GM19328 (cell line): ENCODE measurements at regions not wholly inside any gene's neighbourhood (a gene's known extent, or its start where the extent isn't known, plus 50 kb on each side); places are given as distances from the start of the nearest gene placed in this dataset.

ENCODE experiments used
- ATAC-seq: cut with Tn5 transposase; IDR thresholded peaks from one replicate; pipeline ENCODE4 v1.9.1; 2021; ENCODE audit warnings: mild to moderate bottlenecking, moderate library complexity; ENCODE audit not compliant: unreplicated experiment

DNA sequence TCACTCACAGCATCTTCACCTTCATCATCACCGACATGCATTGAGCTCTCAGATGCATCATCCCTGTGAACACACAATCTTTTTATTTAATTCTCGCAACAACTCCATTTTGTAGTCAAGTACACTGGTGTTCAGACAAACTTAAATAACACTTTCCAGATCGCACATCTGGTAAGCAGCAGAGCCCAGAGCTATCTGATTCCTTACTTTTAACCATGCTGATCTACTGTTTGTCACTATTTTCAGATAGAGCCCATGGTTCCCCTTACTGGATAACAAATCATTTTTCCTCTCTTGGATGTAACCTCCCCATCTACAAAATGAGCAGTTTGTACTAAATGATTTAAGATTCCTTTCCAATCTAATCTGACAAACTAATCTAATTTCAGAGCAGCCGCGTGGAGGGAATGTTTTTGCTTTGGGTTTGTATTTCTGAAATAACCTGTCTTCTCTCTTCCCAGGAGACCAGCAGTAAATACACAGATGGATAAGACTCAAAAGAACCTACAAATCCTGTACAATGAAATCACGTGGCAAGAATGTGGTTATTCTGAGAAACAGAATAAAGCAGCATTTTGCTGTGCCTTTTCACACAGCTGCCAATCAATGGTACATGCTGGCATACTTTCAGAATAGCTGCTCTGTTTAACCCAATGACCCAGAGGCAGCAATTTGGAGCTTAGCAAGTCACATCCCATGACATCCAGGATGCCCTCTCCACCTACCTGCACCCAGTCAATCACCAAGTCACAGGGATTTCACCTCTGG lies 72.9 kb upstream of the CCL2 start:
- ATAC-seq: no peak

DNA sequence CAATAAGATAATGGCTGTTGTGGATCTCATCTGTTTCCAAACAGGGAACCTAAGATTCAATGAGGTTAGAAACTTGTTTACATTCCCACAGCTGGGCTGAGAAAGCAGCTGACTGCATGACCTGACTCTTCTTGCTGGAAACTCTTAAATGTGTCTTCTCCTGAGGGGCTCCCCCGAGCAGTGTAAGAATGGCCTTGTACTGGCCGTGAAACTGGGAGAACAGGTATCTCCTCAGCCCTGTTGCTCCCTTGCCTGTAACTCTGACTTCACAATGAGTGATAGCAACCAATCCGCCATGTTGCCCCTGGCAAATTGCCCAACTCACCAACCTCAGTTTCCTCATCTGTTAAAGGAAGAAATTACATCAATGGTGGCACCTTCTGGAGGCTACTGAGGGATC lies 59.1 kb upstream of the CCL2 start:
- no peak for ATAC-seq

DNA sequence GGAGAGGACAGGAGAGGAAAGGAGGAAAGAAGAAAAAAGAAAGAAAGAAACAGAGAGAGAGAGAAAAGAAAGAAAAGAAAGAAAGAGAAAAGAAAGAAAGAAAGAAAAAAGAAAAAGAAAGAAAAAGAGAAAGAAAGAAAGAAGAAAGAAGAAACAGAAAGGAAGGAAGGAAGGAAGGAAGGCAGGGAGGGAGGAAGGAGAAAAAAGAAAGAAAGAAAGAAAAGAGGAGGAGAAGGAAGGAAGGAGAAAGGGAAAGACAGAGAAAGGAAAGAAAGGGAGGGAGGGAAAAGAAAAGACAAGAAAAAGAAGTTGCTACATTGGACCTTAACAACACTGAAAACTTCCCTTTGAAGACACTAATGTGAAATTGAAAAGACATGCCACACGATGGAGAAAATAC lies 56.6 kb upstream of the CCL2 start:
- no peak for ATAC-seq

DNA sequence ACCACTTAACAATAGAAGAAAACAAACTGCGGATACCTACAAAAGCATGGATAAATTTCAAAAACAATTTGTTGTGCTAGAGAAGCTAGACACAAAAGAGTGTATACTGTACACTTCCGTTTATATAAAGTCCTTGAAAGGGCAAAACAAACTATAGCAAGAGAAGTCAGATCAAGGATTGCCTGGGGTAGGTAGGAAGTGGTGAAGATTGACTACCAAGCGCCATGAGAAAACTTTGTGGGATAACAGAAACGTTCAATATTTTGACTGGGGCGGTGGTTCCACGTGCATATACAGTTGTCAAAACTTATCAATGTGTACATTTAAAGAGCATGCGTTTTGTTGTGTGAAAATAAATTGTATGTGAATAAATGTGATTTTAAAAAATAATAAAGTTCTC lies 55.6 kb upstream of the CCL2 start:
- ATAC-seq: no peak

DNA sequence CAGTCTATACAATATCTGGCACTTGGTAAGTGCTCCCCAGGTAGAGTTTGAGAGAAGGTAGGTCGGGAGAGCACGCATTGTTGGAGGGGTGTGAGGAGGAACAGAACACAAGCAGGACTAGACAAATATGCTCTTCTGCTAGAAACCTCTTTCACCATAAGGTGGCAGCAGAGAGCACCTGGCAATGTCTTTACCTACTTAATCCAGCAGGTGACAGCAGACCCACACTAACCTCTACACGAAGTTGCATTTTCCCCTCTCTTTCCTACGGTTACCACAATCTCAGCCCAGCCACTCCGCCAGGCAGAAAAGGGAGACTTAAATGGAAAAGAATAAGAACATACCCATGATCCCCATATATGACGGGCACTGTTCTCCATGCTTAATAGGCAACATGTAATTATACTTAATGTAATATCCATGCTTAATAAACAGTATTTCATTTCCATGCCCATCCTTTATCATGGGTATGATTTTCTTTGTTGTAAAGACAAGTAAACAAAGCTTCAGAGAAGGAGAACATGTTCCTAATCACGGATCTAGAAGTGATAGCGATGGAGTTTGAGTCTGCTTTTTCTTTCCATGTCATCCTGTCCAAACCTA lies 55.1 kb upstream of the CCL2 start:
- ATAC-seq: no peak

DNA sequence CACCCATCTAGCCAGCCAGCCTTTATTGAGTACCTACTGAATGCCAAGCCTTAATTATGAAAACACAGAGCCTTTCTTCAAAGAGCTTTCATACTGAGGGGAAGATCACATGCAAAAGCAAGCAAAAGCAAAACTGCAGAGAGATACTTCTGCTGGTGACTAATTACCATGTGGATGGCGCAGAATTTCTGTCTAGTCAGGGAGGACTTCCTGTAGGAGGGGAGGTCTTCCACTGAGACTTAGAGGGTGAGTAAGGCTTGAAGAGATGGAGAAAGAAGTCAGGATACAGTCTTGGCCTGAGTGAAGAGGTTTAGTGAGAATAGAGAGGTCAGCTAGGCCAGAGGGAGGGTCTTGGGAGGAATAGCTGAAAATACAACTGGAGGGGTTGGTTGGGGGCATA lies 53.9 kb upstream of the CCL2 start:
- no peak for ATAC-seq

DNA sequence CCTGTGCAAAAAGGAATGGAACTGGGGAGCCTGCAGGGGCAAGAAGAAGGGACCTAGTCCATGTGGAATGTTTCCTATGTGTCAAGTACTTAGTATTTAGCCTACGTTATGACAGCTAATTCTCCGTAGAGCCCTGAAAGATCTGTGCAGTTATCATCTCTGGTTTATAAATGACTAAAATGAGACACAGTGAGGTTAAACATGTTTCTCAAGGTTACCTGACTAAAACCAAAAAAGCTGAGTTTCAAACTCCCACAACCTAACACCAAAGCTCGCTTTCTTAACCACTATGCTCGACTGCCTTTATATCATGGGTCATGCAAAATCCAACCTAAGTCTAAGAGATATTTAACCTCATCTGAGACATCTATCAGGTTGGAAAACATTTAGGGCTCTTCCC lies 53.3 kb upstream of the CCL2 start:
- no peak for ATAC-seq

DNA sequence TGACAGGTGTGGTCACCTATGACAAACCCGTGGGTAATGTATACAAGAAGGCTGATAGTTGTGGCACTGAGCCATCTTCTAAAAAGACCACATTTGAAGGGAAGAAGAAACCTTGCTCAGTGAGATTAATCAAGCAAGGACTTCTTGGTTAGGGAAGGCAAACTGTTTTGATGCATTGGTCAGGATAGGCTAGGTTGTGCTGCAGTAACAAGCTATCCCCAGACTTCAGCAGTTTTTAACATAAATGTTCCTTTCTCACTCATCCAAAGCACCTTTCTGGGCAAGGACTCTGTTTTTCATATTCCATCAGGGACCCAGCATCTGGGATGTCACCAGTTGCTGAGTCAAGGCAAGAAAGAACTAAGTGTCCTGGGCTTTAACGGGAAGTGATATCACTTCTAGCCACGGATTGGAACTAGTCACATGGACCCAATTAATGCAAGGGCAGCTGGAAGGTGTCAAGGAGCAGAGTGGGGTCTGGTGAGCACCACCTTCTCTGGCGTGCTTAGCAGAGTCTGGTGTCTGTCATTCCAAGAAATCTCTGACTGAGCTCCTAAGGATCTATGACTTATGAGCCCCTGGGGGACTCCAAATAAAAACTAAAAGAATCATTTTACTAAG lies 52.0 kb upstream of the CCL2 start:
- no peak for ATAC-seq

DNA sequence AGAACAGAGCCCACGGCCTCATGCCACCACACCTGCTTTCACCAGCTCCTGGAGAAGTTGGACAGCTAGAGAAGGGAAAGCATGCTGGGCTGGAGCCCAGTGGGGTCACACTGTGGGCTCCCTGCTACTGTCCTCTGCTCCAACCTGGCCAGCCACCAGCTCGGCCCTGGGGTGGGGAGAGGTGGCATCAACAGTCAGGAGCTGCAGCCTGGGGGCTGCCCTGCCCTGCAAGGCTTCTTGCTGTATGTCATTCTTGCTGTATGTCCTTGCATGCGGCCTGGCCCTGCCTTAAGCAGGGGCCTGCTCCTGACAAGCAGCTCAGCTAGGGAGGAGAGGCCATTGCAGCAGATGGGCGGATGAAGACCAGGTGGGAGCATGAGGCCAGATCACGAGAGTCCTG lies 50.7 kb upstream of the CCL2 start:
- no peak for ATAC-seq
